ENCODE measurements at regions not wholly inside any gene's neighbourhood (a gene's known extent, or its start where the extent isn't known, plus 50 kb on each side); places are given as distances from the start of the nearest gene placed in this dataset.

- no peak for TF ChIP-seq POLR2A (IDR thresholded peaks at IDR 0.05)
- no peak for TF ChIP-seq CTCF (IDR thresholded peaks at IDR 0.05)
Observed at GRCh38 chr7:96869538-96869937, 135.8 kb upstream of the DLX6 start.
